ENCODE measurements at regions not wholly inside any gene's neighbourhood (a gene's known extent, or its start where the extent isn't known, plus 50 kb on each side); places are given as distances from the start of the nearest gene placed in this dataset.

- DNase-seq = no peak
Measured at GRCh38 chr5:165101709-165102108, 1596.3 kb downstream of the MAT2B start.

DNA sequence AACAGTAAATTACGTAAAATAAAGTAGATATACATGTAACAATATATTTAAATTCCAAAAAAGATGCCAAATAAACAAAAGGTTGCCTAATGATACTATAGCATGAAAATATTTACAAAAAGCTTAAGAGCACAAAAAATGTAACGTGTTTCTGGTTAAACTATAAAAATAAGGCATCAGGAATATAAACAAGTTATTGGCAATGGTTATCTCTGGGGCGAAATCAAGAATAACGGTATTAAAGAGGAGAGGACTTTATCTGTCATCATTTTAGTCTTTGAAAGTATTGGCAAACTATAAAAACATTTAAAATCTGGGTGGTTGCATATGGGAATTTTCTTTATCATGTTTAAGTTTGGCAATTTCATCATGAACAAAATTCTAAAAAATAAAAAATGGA, 1599.2 kb downstream of the MAT2B start:
- DNase-seq = no peak

DNA sequence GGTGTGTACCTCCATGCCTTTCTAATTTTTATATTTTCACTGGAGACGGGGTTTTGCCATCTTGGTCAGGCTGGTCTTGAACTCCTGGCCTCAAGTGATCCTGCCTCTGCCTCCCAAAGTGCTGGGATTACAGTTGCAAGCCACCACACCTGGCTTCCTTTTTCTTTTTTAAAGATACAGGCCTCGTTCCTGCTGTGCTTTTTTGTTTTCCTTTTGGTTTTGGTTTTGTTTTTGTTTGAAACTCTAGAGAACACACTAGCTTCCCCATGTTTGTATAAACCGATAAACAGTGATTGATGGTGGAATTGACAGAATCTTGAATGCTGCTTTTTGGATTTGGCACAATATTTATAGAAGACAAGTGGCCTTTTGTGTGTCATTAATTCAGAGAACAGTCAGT, 1603.4 kb downstream of the MAT2B start:
- DNase-seq = no peak

GRCh38 chr5:165119175-165119574, 1613.8 kb downstream of the MAT2B start:
- no peak for DNase-seq

DNA sequence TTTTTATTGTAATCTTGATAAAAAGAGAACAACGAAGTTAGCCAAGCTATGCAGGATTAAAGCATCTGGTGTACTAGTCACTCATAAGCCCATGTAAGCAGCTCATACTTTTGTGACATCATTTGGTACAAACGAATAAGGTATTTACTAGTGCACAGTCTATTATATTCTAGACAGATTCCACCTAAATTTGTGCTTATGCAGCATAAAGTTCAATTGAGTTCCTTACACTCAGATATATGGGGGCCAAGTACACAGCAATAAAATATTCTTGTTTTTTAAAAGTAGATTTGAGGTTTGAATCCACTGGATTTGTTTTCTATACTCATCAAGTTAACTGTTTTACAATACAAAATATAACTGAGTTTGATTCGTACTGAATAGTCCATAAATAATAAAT, 1621.2 kb downstream of the MAT2B start:
- DNase-seq = no peak

- DNase-seq = no peak
Measured at GRCh38 chr5:165127941-165128340, 1622.5 kb downstream of the MAT2B start.

GRCh38 chr5:165130656-165131055, 1625.2 kb downstream of the MAT2B start:
- DNase-seq = no peak

- DNase-seq = no peak
Measured at GRCh38 chr5:165134155-165134554, 1628.7 kb downstream of the MAT2B start.

DNA sequence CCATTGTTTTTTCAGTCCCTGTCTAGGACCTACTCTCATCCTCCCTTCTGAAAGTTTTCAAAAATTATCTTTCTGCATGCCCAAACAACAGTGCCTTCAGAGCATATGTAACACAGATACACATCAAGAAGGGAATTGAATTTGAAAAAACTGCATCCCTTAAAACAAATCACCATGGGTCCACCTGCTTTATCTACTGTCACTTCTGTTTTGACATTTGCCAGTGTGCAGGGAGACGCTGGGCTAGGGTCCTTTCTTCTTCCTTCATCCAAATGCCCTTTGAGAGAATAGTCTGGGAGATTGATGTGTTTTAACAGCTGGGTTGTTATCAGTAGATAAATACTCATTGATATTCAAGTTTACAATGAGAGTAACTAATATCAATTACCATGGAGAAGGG, 1630.1 kb downstream of the MAT2B start:
- no peak for DNase-seq

DNA sequence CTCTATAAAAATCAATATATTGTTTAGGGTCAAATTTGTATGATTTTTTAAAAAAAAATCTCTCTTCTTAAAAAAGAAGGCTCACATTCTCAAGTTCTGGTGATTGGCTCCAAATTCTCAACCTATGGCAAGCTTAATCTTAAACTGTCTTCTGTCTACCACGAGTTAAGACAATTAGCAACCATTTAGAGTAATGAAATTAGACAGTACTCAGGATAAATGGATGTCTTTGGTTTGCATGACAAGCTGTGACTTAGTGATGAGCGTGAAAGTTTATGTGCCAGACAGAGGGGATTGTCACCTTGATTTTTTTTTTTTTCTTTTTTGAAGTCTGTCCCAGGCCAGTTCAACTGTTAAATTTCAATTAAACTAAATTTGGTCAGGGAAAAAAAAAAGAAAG, 1632.3 kb downstream of the MAT2B start:
- no peak for DNase-seq

DNA sequence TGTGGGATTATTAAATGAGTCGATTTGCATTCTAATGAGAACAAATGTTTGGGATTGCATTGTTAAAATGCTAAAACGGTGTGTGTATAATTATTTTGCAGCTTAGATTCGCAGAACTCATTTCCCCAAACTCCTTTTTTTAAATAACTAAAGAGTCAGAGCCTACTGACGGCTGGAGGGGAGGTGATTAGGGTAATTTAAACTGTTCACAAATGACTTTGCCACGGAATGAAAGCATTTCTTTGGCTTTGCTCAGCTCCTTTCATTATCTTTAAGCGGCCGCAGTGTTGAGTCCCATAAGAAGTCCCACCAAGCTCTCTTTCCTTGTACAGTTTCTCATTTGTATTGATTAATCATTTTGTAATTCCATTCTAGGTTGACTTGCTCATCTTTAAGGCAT, 1632.8 kb downstream of the MAT2B start:
- DNase-seq = no peak

GRCh38 chr5:165139262-165139661, 1633.8 kb downstream of the MAT2B start:
- no peak for DNase-seq

- DNase-seq = no peak
Measured at GRCh38 chr5:165139721-165140120, 1634.3 kb downstream of the MAT2B start.

- DNase-seq = no peak
Measured at GRCh38 chr5:165143741-165144140, 1638.3 kb downstream of the MAT2B start.

GRCh38 chr5:165149431-165149830, 1644.0 kb downstream of the MAT2B start:
- no peak for DNase-seq

- no peak for DNase-seq
Measured at GRCh38 chr5:165152058-165152457, 1646.6 kb downstream of the MAT2B start.

GRCh38 chr5:165157219-165157618, 1651.8 kb downstream of the MAT2B start:
- no peak for DNase-seq

- DNase-seq = no peak
Measured at GRCh38 chr5:165161204-165161603, 1655.8 kb downstream of the MAT2B start.

GRCh38 chr5:165163861-165164260, 1658.4 kb downstream of the MAT2B start:
- DNase-seq = no peak

GRCh38 chr5:165173651-165174050, 1668.2 kb downstream of the MAT2B start:
- DNase-seq = peak; percentile 8

DNA sequence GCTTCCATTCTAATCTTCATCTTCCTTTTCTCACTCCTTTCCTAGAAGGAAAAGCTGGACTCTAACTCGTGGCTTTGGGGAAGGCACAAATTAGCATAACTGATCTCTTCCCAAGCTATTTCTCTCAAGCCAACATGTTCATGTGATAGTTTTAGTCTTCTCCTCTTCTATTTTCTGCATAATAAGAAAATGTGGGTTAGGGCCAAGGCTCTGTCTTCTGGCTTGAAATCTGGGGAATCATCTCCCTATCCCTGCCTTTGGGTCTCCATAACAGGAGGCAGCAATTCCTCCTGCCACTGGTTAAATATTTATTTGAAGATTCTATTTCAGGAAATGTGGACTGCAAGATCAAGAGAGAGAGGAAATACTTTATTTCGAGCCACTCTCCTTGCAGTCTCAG, 1669.6 kb downstream of the MAT2B start:
- DNase-seq = no peak

- DNase-seq = no peak
Measured at GRCh38 chr5:165184183-165184582, 1678.8 kb downstream of the MAT2B start.

DNA sequence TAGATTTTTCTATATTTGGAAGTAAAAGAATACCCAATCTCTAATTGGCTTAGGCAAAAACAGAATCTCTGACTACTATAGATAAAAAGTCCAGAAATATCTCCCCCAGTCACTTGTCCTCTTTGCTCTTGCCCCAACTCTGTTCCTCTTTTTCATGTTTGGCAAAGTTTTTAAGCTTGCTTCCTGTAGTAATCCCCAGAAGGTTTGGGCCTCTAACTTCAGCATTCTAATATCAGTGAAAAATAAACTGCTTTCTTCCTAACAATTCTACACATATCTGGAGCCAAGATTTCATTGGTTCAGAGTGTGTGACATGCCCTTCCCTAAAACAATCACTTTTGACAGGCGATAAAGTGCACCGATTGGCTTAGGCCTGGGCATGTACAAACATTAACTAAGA, 1680.3 kb downstream of the MAT2B start:
- DNase-seq = no peak

DNA sequence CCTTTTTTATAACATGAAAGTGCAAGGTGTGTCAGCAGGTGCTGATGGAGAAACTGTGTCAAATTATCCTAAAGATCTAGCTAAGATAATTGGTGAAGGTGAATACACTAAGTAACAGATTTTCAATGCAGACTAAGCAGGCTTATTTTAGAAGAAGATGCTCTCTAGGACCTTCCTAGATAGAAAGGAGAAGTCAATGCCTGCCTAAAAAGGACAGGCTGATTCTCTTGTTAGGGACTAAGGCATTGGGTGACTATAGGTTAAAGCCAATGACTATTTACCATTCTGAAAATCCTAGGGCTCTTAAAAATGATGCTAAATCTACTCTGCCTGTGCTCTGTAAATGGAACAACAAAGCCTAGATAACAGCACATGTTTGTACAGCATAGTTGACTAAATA, 1682.4 kb downstream of the MAT2B start:
- no peak for DNase-seq

DNA sequence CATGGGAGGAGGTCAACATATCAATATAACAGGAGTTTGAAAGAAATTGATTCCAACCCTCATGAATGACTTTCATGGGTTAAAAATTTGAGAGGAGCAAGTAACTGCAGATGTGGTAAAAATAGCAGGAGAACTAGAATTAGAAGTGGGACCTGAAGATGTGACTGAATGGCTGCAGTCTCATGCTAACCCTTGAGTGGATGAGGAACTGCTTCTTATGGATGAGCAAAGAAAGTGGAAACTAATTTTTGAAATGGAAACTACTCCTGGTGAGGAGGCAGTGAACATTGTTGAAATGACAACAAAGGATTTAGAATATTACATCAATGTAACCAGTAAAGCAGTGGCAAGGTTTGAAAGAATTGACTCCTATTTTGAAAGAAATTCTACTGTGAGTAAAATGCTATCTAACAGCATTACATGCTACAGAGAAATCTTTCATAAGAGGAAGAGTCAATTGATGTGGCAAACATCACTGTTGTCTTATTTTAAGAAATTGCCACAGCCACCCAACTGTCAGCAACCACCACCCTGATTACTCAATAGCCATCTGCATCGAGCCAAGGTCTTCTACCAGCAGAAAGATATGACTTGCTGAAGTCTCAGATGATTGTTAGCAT, 1683.2 kb downstream of the MAT2B start:
- no peak for DNase-seq

Measured in muscle of arm (tissue), 1 donor.